ENCODE measurements at regions not wholly inside any gene's neighbourhood (a gene's known extent, or its start where the extent isn't known, plus 50 kb on each side); places are given as distances from the start of the nearest gene placed in this dataset.

DNA sequence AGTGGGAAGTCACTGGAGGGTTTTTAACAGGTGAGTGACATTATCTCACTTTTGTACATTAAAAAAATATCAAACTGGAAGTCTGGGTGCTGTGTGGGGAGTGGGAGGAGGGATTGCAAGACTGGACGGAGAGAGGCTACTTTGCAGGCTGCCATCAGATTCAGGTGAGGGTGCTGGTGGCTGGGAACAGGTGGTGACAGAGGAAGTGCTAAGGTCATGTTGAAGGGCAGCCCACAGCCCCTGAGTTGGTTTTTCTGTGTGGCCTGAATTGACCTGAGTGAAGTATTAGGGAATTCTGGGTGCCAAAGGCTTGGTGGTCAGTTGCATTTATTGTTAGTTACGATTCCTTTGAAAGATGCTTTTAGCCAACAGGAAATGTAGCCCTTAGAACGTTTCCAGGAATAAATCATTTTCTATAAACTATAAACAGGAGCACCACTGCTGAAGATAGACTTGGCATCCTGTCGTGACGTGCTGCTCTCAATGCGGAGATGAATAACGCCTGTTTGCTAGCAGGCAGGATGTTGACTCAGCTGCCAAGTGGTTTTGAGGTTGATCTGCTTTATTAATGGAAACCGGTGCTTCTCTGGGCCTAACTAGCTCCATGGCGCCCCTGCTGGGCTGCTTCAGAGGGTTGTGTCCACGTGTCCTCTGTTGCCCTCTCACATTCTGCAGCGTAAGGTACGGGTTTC, 707.5 kb upstream of the TMEM132C start:
- Histone ChIP-seq H3K36me3 (no peaks in the 10 kb centered on the region), H3K9me3 (no peaks in the 10 kb centered on the region), H3K4me3 (no peak overlapping the region), H3K27ac (no peak overlapping the region), H3K27me3 (no peaks in the 10 kb centered on the region), H3K4me1 (no peaks in the 10 kb centered on the region)
- TF ChIP-seq POLR2A (IDR thresholded peaks at IDR 0.05), result no peak
- TF ChIP-seq, protein P1, sequence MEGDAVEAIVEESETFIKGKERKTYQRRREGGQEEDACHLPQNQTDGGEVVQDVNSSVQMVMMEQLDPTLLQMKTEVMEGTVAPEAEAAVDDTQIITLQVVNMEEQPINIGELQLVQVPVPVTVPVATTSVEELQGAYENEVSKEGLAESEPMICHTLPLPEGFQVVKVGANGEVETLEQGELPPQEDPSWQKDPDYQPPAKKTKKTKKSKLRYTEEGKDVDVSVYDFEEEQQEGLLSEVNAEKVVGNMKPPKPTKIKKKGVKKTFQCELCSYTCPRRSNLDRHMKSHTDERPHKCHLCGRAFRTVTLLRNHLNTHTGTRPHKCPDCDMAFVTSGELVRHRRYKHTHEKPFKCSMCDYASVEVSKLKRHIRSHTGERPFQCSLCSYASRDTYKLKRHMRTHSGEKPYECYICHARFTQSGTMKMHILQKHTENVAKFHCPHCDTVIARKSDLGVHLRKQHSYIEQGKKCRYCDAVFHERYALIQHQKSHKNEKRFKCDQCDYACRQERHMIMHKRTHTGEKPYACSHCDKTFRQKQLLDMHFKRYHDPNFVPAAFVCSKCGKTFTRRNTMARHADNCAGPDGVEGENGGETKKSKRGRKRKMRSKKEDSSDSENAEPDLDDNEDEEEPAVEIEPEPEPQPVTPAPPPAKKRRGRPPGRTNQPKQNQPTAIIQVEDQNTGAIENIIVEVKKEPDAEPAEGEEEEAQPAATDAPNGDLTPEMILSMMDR (IDR thresholded peaks at IDR 0.05), result peak in 2 of 6 experiments; percentile 13 to 27
- intact Hi-C loops (cut with DNase I), result no loop called here
- WGBS, 2 donors, result 11 to 19% methylated on average over 10 to 12 of the region's 12 CpGs
- DNase-seq, result no peak

DNA sequence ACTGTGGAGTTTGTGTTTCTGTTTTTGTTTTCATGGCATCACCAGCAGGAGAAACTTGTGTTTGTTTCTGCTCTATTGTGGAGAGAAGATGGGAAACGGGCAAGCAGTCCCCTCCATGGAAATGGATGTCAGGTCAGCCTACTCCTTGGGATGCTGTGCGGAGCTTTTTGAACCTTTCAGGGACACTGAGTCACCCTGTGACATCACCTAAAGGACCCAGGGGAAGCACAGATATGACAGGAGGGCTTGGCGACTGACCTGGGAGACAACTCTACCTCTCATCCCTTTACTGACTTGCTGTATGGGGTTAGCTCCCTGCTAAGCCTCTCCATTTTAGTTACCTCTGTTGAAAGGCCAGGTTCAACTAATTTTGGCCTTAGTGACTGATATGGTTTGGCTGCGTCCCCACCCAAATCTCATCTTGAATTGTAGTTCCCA, 706.9 kb upstream of the TMEM132C start:
- intact Hi-C loops (cut with DNase I), result no loop called here
- Histone ChIP-seq H3K27ac (no peak overlapping the region), H3K9me3 (peaks cover 0 to 2% (median 0%) of the 10 kb centered on the region in 3 donors), H3K36me3 (no peaks in the 10 kb centered on the region), H3K4me3 (no peak overlapping the region), H3K27me3 (no peaks in the 10 kb centered on the region), H3K4me1 (no peaks in the 10 kb centered on the region)
- DNase-seq, result no peak
- WGBS, 2 donors, result 78 to 83% methylated on average over 4 of the region's 4 CpGs
- TF ChIP-seq, protein P1 (IDR thresholded peaks at IDR 0.05), result no peak
- no peak for TF ChIP-seq POLR2A (IDR thresholded peaks at IDR 0.05)

DNA sequence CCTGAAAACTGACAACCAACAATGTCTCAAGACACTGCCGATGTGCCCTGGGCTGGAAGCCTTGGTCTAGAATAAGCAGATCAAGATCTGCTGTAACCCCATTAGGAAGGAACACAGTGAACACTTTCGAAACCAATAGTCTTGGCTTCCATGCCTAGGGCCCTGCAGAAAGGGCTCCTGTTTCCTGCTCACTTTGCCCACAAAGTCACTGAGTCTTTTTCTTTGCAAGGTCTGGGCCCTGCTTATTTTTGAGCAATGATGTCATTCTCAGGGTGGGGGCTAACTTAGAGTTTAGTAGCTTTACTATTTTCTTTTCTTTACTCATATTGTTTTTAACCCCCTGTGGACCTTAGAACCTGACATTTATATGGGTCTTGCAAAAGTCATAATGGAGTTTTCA, 704.2 kb upstream of the TMEM132C start:
- Histone ChIP-seq H3K4me1 (no peaks in the 10 kb centered on the region), H3K9me3 (peaks cover 0 to 9% (median 0%) of the 10 kb centered on the region in 3 donors), H3K27me3 (no peaks in the 10 kb centered on the region), H3K27ac (no peak overlapping the region), H3K4me3 (no peak overlapping the region), H3K36me3 (no peaks in the 10 kb centered on the region)
- TF ChIP-seq, protein P1 (IDR thresholded peaks at IDR 0.05), result no peak
- TF ChIP-seq POLR2A (IDR thresholded peaks at IDR 0.05), result no peak
- 88 to 94% methylated on average over 2 of the region's 2 CpGs for WGBS, 2 donors
- DNase-seq, result no peak
- intact Hi-C loops (cut with DNase I), result no loop called here

DNA sequence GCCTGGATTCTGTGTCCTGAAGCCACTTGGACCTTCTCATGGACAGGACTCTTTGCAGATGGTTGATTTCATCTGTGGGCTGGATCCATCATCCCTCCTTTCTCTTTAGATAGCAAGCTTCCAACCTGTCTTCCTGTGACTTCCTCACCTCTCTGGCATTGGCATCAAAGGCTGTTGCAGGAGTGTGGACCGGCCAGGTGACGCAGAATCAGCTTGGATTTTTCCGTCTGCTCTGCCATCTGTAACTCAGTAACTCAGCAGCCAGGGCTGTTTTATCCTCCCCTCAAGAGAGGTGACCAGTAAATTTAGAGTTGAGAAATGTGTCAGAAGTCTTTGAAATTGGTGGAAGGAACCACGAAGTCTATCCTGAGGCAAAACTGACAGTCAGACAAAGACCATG, 701.7 kb upstream of the TMEM132C start:
- H3K4me3 ChIP-seq, result no peak overlapping the region
- WGBS, 2 donors, result 68% methylated on average over 4 of the region's 4 CpGs; no CpG with 5 or more reads in 1 of the 2 donors
- no peak overlapping the region for H3K27ac ChIP-seq
- H3K36me3 ChIP-seq, result no peaks in the 10 kb centered on the region
- H3K27me3 ChIP-seq, result no peaks in the 10 kb centered on the region
- DNase-seq, result no peak
- intact Hi-C loops (cut with DNase I), result no loop called here
- TF ChIP-seq POLR2A (IDR thresholded peaks at IDR 0.05), result no peak
- TF ChIP-seq, protein P1 (IDR thresholded peaks at IDR 0.05), result no peak
- H3K4me1 ChIP-seq, result no peaks in the 10 kb centered on the region
- H3K9me3 ChIP-seq, result peaks cover 0 to 9% (median 0%) of the 10 kb centered on the region in 3 donors

DNA sequence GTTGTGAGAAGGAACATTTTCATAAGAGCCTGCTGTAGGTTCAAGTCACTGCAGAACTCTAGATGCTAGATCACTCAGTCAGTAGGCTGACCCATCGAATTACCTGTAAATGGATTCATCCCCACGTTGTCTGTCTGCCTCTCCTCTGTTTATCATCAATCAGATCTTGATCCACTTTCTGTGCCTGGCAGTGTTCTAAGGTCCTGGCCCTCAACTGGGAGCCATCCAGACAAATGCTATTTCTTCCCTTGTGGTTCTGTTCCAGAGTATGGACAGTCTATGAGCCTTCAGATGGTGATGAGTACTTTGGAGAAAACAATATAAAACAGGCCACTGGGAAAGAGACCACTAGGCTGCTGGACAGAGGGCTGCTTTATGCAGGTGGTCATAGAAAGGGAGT, 699.4 kb upstream of the TMEM132C start:
- Histone ChIP-seq H3K9me3 (peaks cover 0 to 9% (median 0%) of the 10 kb centered on the region in 3 donors), H3K4me1 (no peaks in the 10 kb centered on the region), H3K27me3 (no peaks in the 10 kb centered on the region), H3K4me3 (no peak overlapping the region), H3K36me3 (no peaks in the 10 kb centered on the region), H3K27ac (no peak overlapping the region)
- DNase-seq, result no peak
- intact Hi-C loops (cut with DNase I), result no loop called here
- TF ChIP-seq, protein P1 (IDR thresholded peaks at IDR 0.05), result no peak
- TF ChIP-seq POLR2A (IDR thresholded peaks at IDR 0.05), result no peak
- 47 to 59% methylated on average over 2 of the region's 2 CpGs for WGBS, 2 donors
